Progenitor cell of endocrine pancreas (in vitro differentiated cells): ENCODE measurements at regions not wholly inside any gene's neighbourhood (a gene's known extent, or its start where the extent isn't known, plus 50 kb on each side); places are given as distances from the start of the nearest gene placed in this dataset.
"Not testable (repeated sequence)": the region's sequence is repeated elsewhere in the genome, so short reads cannot be mapped to it uniquely, and the experiment has no call there.

Experiments
- DNase-seq: peaks from one replicate; pipeline ENCODE4 v3.0.0; 2021; ENCODE audit warnings: low spot score; ENCODE audit not compliant: unreplicated experiment
- H3K27ac Mint-ChIP-seq: 2 replicates; pipeline ENCODE4 v1.8.0; 2021; ENCODE audit warnings: mild to moderate bottlenecking, moderate library complexity, mixed read lengths
- H3K27me3 Mint-ChIP-seq: 2 replicates; pipeline ENCODE4 v1.8.0; 2021; ENCODE audit warnings: mixed read lengths
- H3K36me3 Mint-ChIP-seq: 2 replicates; pipeline ENCODE4 v1.8.0; 2022; ENCODE audit warnings: mixed read lengths; ENCODE audit not compliant: insufficient read depth
- H3K4me1 Mint-ChIP-seq: 2 replicates; pipeline ENCODE4 v1.8.0; 2021; ENCODE audit warnings: low read depth, mixed read lengths
- H3K4me3 Mint-ChIP-seq: 2 replicates; pipeline ENCODE4 v1.8.0; 2021; ENCODE audit warnings: low read depth, mild to moderate bottlenecking, moderate library complexity, mixed read lengths
- H3K9me3 Mint-ChIP-seq: 2 replicates; pipeline ENCODE4 v1.8.0; 2021; ENCODE audit warnings: low read depth, mixed read lengths
- CTCF ChIP-seq: fragments of 200-600 bp; sonication (generic); IDR thresholded peaks from one replicate; pipeline ENCODE4 v1.5.0; 2021; ENCODE audit warnings: antibody characterized with exemption, mild to moderate bottlenecking; ENCODE audit not compliant: unreplicated experiment

- no peak for DNase-seq
- Mint-ChIP-seq H3K36me3 (no peaks in the 10 kb centered on the region), H3K4me1 (no peaks in the 10 kb centered on the region), H3K27me3 (no peaks in the 10 kb centered on the region), H3K9me3 (no peaks in the 10 kb centered on the region), H3K27ac (no peak overlapping the region), H3K4me3 (no peak overlapping the region)
- no peak for TF ChIP-seq CTCF
Measured at GRCh38 chr6:126665551-126665950, 325.6 kb downstream of the CENPW start.

GRCh38 chr6:126667071-126667470 lies 327.2 kb downstream of the CENPW start:
- Mint-ChIP-seq H3K27ac (no peak overlapping the region), H3K27me3 (no peaks in the 10 kb centered on the region), H3K9me3 (peaks cover 3% of the 10 kb centered on the region), H3K4me1 (no peaks in the 10 kb centered on the region), H3K36me3 (no peaks in the 10 kb centered on the region), H3K4me3 (no peak overlapping the region)
- DNase-seq, result no peak
- no peak for TF ChIP-seq CTCF

GRCh38 chr6:126667728-126668127 lies 327.8 kb downstream of the CENPW start:
- no peak for TF ChIP-seq CTCF
- Mint-ChIP-seq H3K36me3 (no peaks in the 10 kb centered on the region), H3K4me1 (no peaks in the 10 kb centered on the region), H3K9me3 (peaks cover 3% of the 10 kb centered on the region), H3K27me3 (no peaks in the 10 kb centered on the region), H3K4me3 (no peak overlapping the region), H3K27ac (no peak overlapping the region)
- DNase-seq, result no peak

GRCh38 chr6:126672649-126673048 lies 332.7 kb downstream of the CENPW start:
- no peaks in the 10 kb centered on the region for H3K36me3 Mint-ChIP-seq
- H3K4me3 Mint-ChIP-seq, result no peak overlapping the region
- no peaks in the 10 kb centered on the region for H3K27me3 Mint-ChIP-seq
- no peak for DNase-seq
- peaks cover 10% of the 10 kb centered on the region for H3K9me3 Mint-ChIP-seq
- no peak for TF ChIP-seq CTCF
- no peak overlapping the region for H3K27ac Mint-ChIP-seq
- no peaks in the 10 kb centered on the region for H3K4me1 Mint-ChIP-seq

GRCh38 chr6:126673749-126674148 lies 333.8 kb downstream of the CENPW start:
- H3K27me3 Mint-ChIP-seq, H3K9me3 Mint-ChIP-seq, DNase-seq, H3K4me3 Mint-ChIP-seq, H3K4me1 Mint-ChIP-seq, H3K36me3 Mint-ChIP-seq, H3K27ac Mint-ChIP-seq: not testable (repeated sequence)

- Mint-ChIP-seq H3K27ac (no peak overlapping the region), H3K27me3 (no peaks in the 10 kb centered on the region), H3K4me3 (no peak overlapping the region), H3K9me3 (no peaks in the 10 kb centered on the region), H3K36me3 (no peaks in the 10 kb centered on the region), H3K4me1 (no peaks in the 10 kb centered on the region)
- no peak for TF ChIP-seq CTCF
- no peak for DNase-seq
Measured at GRCh38 chr6:126682440-126682839, 342.5 kb downstream of the CENPW start.
